GM13977 (cell line): ENCODE measurements at regions not wholly inside any gene's neighbourhood (a gene's known extent, or its start where the extent isn't known, plus 50 kb on each side); places are given as distances from the start of the nearest gene placed in this dataset.
A peak's percentile ranks its signal among the peaks of the same experiment; 100 is the strongest.

ENCODE experiments used
- DNase-seq: peaks from one replicate; pipeline ENCODE4 v3.0.0; 2012; ENCODE audit warnings: low spot score
- CTCF ChIP-seq: IDR thresholded peaks from 2 replicates; pipeline ENCODE4 v1.5.1; 2012; ENCODE audit warnings: mild to moderate bottlenecking, control low read depth; ENCODE audit not compliant: insufficient read depth; ENCODE audit errors: extremely low read depth, missing control alignments
- in situ Hi-C: fragments of 300-500 bp; cut with MboI; formaldehyde crosslinking; loops from one replicate; pipeline ENCODE4 v1.12.0; 2022; ENCODE audit warnings: low sequenced_read_pairs, low pct_unique_long_range_greater_than_20kb, mixed read lengths, inconsistent platforms; ENCODE audit not compliant: unreplicated experiment

GRCh38 chr10:56604624-56605023, 243.6 kb upstream of the ZWINT start:
- no peak for TF ChIP-seq CTCF
- no peak for DNase-seq
- in situ Hi-C loops, result no loop called here

GRCh38 chr10:56599201-56599600, 238.1 kb upstream of the ZWINT start:
- in situ Hi-C loops, result no loop called here
- no peak for DNase-seq
- no peak for TF ChIP-seq CTCF

GRCh38 chr10:56596257-56596656, 235.2 kb upstream of the ZWINT start:
- peak; percentile 5 for DNase-seq
- TF ChIP-seq CTCF, result no peak
- in situ Hi-C loops, result no loop called here

GRCh38 chr10:56593120-56593519, 232.1 kb upstream of the ZWINT start:
- no peak for DNase-seq
- in situ Hi-C loops, result no loop called here
- no peak for TF ChIP-seq CTCF

GRCh38 chr10:56586461-56586891, 225.4 kb upstream of the ZWINT start:
- in situ Hi-C loops, result no loop called here
- DNase-seq, result no peak
- TF ChIP-seq CTCF, result no peak

- in situ Hi-C loops, result no loop called here
- TF ChIP-seq CTCF, result no peak
Measured at GRCh38 chr10:56585447-56586171, 224.6 kb upstream of the ZWINT start.

GRCh38 chr10:56583316-56583715, 222.3 kb upstream of the ZWINT start:
- in situ Hi-C loops, result no loop called here
- TF ChIP-seq CTCF, result no peak
- no peak for DNase-seq

More at GRCh38 chr10:56585447-56586171, 224.6 kb upstream of the ZWINT start:
- no peak for DNase-seq
